ENCODE measurements at regions not wholly inside any gene's neighbourhood (a gene's known extent, or its start where the extent isn't known, plus 50 kb on each side); places are given as distances from the start of the nearest gene placed in this dataset.

GRCh38 chr13:71359641-71360040 lies 507.4 kb downstream of the DACH1 start:
- H3K36me3 Mint-ChIP-seq (ENCODE audit: low read depth, unreplicated experiment), result no peaks in the 10 kb centered on the region
- no peak for FAIRE-seq
- H3K4me3 Mint-ChIP-seq (ENCODE audit: unreplicated experiment), result no peak overlapping the region
- Histone ChIP-seq H3K27me3 (ENCODE audit: insufficient read depth, low read length) (no peaks in the 10 kb centered on the region), H3K9me3 (ENCODE audit: insufficient read depth, low read depth, low read length) (no peaks in the 10 kb centered on the region), H3K9ac (ENCODE audit: low read length) (no peak overlapping the region), H2AFZ (ENCODE audit: low read depth, low read length) (no peak overlapping the region), H4K20me1 (ENCODE audit: insufficient read depth, low read length) (no peaks in the 10 kb centered on the region), H3K4me2 (ENCODE audit: low read length) (no peak overlapping the region), H3K4me3 (ENCODE audit: insufficient read depth, low read depth, low read length) (no peak overlapping the region), H3K27ac (ENCODE audit: low read depth, low read length) (no peak overlapping the region), H3K4me1 (ENCODE audit: insufficient read depth, low read length) (no peaks in the 10 kb centered on the region), H3K79me2 (ENCODE audit: insufficient read depth, low read length) (no peaks in the 10 kb centered on the region), H3K36me3 (ENCODE audit: insufficient read depth, low read length) (no peaks in the 10 kb centered on the region)
- TF ChIP-seq, protein P1, sequence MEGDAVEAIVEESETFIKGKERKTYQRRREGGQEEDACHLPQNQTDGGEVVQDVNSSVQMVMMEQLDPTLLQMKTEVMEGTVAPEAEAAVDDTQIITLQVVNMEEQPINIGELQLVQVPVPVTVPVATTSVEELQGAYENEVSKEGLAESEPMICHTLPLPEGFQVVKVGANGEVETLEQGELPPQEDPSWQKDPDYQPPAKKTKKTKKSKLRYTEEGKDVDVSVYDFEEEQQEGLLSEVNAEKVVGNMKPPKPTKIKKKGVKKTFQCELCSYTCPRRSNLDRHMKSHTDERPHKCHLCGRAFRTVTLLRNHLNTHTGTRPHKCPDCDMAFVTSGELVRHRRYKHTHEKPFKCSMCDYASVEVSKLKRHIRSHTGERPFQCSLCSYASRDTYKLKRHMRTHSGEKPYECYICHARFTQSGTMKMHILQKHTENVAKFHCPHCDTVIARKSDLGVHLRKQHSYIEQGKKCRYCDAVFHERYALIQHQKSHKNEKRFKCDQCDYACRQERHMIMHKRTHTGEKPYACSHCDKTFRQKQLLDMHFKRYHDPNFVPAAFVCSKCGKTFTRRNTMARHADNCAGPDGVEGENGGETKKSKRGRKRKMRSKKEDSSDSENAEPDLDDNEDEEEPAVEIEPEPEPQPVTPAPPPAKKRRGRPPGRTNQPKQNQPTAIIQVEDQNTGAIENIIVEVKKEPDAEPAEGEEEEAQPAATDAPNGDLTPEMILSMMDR (IDR thresholded peaks at IDR 0.05; ENCODE audit: insufficient read depth, low read depth, low read length), result no peak
- no peak for TF ChIP-seq EZH2 (IDR thresholded peaks at IDR 0.05; ENCODE audit: insufficient read depth, low read length)
- H3K27me3 Mint-ChIP-seq (ENCODE audit: low read depth, unreplicated experiment), result no peaks in the 10 kb centered on the region
- no peak for DNase-seq (ENCODE audit: low read depth)
- no peaks in the 10 kb centered on the region for H3K9me3 Mint-ChIP-seq (ENCODE audit: unreplicated experiment)
- no peak overlapping the region for H3K27ac Mint-ChIP-seq (ENCODE audit: unreplicated experiment)
- no peaks in the 10 kb centered on the region for H3K4me1 Mint-ChIP-seq (ENCODE audit: low read depth, unreplicated experiment)

DNA sequence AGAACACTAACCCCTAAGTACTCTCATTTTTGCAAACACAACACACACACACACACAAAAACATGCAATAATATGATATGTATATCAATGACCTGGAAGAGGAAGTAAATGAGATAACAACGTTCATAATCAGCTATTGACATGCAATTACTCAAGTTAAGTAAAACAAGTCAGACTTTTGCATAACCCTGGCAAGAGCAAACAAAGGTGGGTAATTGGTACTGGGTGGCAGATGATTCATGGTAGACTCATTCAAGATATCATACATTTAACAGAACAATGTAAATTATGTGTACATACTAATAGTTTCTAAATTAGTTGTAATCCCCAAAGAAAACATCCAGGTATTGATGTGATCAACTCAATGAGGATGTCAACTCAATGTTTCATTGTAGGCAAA lies 508.8 kb downstream of the DACH1 start:
- Mint-ChIP-seq H3K4me3 (ENCODE audit: unreplicated experiment) (no peak overlapping the region), H3K9me3 (ENCODE audit: unreplicated experiment) (no peaks in the 10 kb centered on the region), H3K27ac (ENCODE audit: unreplicated experiment) (no peak overlapping the region), H3K4me1 (ENCODE audit: low read depth, unreplicated experiment) (no peaks in the 10 kb centered on the region), H3K36me3 (ENCODE audit: low read depth, unreplicated experiment) (no peaks in the 10 kb centered on the region), H3K27me3 (ENCODE audit: low read depth, unreplicated experiment) (no peaks in the 10 kb centered on the region)
- FAIRE-seq (no peak), DNase-seq (ENCODE audit: low read depth) (no peak)
- H3K4me3 ChIP-seq (ENCODE audit: insufficient read depth, low read depth, low read length), result no peak overlapping the region
- H3K9ac ChIP-seq (ENCODE audit: low read length), result no peak overlapping the region
- no peak overlapping the region for H3K27ac ChIP-seq (ENCODE audit: low read depth, low read length)
- no peaks in the 10 kb centered on the region for H4K20me1 ChIP-seq (ENCODE audit: insufficient read depth, low read length)
- no peaks in the 10 kb centered on the region for H3K79me2 ChIP-seq (ENCODE audit: insufficient read depth, low read length)
- no peak for TF ChIP-seq EZH2 (IDR thresholded peaks at IDR 0.05; ENCODE audit: insufficient read depth, low read length)
- TF ChIP-seq, protein P1 (IDR thresholded peaks at IDR 0.05; ENCODE audit: insufficient read depth, low read depth, low read length), result no peak
- no peak overlapping the region for H2AFZ ChIP-seq (ENCODE audit: low read depth, low read length)
- no peaks in the 10 kb centered on the region for H3K4me1 ChIP-seq (ENCODE audit: insufficient read depth, low read length)
- no peak overlapping the region for H3K4me2 ChIP-seq (ENCODE audit: low read length)
- H3K9me3 ChIP-seq (ENCODE audit: insufficient read depth, low read depth, low read length), result no peaks in the 10 kb centered on the region
- no peaks in the 10 kb centered on the region for H3K36me3 ChIP-seq (ENCODE audit: insufficient read depth, low read length)
- no peaks in the 10 kb centered on the region for H3K27me3 ChIP-seq (ENCODE audit: insufficient read depth, low read length)

DNA sequence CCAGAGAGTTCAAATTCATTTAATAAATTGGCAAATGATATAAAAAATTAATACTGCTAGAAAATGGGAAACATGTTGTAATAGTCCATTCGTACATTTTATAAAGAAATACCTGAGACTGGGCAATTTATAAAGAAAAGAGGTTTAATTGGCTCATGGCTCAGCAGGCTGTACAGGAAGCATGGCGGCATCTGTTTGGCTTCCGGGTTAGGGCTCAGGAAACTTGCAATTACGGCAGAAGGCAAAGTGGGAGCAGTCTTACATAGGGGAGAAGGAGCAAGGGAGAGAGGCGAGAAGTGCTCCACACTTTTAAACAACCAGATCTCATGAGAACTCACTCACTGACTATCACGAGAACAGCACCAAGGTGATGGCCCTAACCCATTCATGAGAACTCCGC lies 512.0 kb downstream of the DACH1 start:
- FAIRE-seq (no peak), DNase-seq (ENCODE audit: low read depth) (no peak)
- Mint-ChIP-seq H3K36me3 (ENCODE audit: low read depth, unreplicated experiment) (no peaks in the 10 kb centered on the region), H3K4me3 (ENCODE audit: unreplicated experiment) (no peak overlapping the region), H3K27ac (ENCODE audit: unreplicated experiment) (no peak overlapping the region), H3K9me3 (ENCODE audit: unreplicated experiment) (no peaks in the 10 kb centered on the region), H3K4me1 (ENCODE audit: low read depth, unreplicated experiment) (no peaks in the 10 kb centered on the region), H3K27me3 (ENCODE audit: low read depth, unreplicated experiment) (no peaks in the 10 kb centered on the region)
- Histone ChIP-seq H4K20me1 (ENCODE audit: insufficient read depth, low read length) (no peaks in the 10 kb centered on the region), H3K4me3 (ENCODE audit: insufficient read depth, low read depth, low read length) (no peak overlapping the region), H3K9ac (ENCODE audit: low read length) (no peak overlapping the region), H3K4me2 (ENCODE audit: low read length) (no peak overlapping the region), H3K79me2 (ENCODE audit: insufficient read depth, low read length) (no peaks in the 10 kb centered on the region), H3K27me3 (ENCODE audit: insufficient read depth, low read length) (no peaks in the 10 kb centered on the region), H3K36me3 (ENCODE audit: insufficient read depth, low read length) (no peaks in the 10 kb centered on the region), H3K9me3 (ENCODE audit: insufficient read depth, low read depth, low read length) (no peaks in the 10 kb centered on the region), H3K4me1 (ENCODE audit: insufficient read depth, low read length) (no peaks in the 10 kb centered on the region), H3K27ac (ENCODE audit: low read depth, low read length) (no peak overlapping the region), H2AFZ (ENCODE audit: low read depth, low read length) (no peak overlapping the region)
- TF ChIP-seq EZH2 (IDR thresholded peaks at IDR 0.05; ENCODE audit: insufficient read depth, low read length), result no peak
- TF ChIP-seq, protein P1 (IDR thresholded peaks at IDR 0.05; ENCODE audit: insufficient read depth, low read depth, low read length), result no peak

Data from astrocyte (in vitro differentiated cells and primary cell).